ENCODE measurements at regions not wholly inside any gene's neighbourhood (a gene's known extent, or its start where the extent isn't known, plus 50 kb on each side); places are given as distances from the start of the nearest gene placed in this dataset.

GRCh38 chr12:67006610-67007009 is 262.5 kb upstream of the CAND1 start:
- no peak for TF ChIP-seq CTCF (IDR thresholded peaks at IDR 0.05; ENCODE audit: poor library complexity, severe bottlenecking)
- no peak for TF ChIP-seq SMC3 (conservative IDR thresholded peaks at IDR 0.05; ENCODE audit: poor library complexity)
- no peak for TF ChIP-seq EZH2 (IDR thresholded peaks at IDR 0.05; ENCODE audit: borderline replicate concordance, insufficient read depth, low read length, poor library complexity, severe bottlenecking)
